HK-2 (cell line): ENCODE measurements at regions not wholly inside any gene's neighbourhood (a gene's known extent, or its start where the extent isn't known, plus 50 kb on each side); places are given as distances from the start of the nearest gene placed in this dataset.

Source experiments
- DNase-seq: peaks from one replicate; pipeline ENCODE4 v3.0.0-alpha.2; 2018; ENCODE audit not compliant: unreplicated experiment

DNA sequence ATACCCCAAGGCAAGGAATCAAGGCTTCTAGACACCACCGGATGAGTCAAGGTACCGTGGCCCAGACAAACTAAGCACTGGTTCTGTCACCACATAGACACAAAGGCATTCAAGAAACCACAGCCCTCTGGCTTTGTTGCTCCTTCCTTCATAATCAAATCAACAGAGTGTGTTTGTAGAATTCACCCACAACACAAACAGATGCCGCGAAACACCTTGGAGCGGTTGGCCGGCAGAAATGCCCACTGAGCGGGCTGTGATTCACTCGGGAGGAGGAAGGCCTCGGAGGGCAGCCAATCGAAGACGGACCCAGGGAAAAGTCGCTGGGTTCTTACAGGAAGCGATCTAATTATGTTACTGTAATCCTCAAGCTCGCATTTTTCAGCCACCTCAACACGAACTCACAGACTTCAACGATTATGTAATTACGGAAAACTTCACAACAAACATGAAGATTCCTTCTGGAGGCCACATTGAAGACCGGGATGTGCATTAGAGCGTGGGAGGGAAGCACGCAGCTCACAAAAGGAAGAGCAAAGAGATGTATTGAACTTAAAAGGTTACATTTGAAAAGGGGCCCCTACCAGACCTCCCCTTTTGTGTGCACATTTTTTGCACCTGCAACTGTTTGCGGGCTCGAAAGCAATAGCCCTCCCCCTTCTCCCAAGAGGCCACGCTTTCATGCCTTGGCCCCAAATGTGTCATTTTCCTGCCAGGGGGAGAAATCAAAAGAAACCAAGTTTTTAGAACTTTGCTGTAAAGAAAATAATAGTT, 184.7 kb upstream of the PREP start:
- no peak for DNase-seq

DNA sequence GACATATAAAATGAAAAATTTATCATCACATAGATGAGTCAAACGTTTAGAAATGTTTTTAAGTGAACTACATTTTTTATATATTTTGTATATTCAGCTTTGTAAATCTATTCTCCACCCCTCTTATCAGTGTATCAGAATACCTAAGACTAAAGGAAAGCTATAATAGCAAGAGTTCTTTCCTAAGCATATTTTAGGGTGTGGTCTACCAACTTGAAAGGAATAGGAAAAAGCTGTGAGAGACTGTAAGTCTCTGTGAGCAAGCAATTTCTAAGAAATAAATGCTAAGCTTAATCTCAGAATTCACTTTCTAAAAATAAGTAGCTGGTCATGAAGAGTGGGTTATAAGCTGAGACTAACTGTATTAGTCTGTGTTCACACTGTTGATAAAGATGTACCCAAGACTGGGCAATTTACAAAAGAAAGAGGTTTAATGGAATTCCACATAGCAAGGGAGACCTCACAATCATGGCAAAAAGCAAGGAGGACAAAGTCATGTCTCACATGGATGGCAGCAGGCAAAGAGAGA, 175.4 kb upstream of the PREP start:
- DNase-seq: no peak

DNA sequence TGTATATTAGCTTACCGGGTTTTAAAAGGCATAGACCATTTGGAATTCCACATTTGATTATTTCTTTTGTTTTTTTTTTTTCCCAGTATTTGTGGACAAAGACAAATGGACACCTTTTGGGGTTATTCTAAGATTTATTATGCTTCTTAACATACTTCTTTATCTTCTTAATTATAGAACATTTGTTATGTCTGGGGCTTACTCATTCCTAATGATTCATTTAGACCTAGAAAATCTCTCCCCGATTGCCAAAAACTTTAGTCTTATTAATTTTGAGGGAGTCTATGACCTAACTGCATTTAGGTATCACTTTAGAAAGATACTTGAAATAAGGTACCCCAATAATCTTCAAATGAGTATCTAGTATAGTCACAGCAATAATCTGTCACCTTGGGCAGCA, 170.7 kb upstream of the PREP start:
- no peak for DNase-seq

DNA sequence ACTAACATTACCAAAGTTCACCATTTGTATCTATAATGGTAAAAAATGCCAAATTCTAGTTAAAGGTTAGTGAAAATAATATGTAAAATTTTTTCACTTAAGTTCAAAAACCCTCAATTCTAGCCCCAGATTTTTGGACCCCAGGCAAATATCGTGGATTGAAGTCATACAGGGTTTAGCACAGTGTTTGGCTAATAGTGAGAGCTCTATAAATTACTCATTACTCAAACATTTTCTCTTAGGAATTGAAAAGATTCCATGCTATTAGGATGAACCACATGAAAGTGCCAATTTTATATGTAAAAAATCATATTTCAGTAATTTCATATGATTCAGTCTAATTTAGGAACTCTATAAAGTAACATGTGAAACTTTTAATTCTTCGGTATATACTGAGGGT, 170.3 kb upstream of the PREP start:
- DNase-seq: no peak

DNA sequence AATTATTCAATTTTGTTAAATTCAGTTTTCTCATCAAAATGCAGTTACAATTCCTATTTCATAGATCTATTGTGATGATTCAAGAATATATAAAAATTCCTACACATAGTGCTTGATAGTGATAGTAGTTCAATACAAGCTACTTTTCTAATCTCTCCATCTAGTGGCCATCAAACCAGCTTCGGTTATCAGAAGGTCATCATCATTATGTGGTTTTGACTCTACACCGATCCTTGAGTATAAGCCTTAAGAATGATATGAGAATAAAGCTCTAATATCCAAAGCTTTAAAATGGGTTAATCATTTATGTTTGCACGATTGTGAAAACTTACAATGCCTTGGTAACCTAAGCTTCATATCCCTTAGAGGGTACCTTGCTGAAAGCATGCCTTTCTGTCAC, 167.5 kb upstream of the PREP start:
- DNase-seq: no peak

DNA sequence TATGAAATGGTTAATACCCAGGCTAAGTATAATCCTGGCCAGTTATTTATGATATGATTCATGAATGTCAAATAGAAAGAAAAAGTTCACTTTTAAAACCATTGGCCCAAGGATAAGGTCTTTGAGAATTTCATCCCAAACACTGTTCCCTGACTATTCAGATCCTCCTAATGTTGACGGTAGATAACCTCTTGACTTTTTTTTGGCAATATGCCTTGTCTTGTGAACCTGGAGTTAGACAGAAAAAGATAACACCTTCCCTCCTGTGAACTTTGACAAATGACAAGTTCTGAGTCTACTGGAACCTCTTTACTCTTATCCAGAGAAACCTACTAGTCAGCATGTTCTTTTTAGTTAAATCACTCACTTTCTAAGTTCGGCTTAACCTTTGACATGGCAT, 166.8 kb upstream of the PREP start:
- no peak for DNase-seq

DNA sequence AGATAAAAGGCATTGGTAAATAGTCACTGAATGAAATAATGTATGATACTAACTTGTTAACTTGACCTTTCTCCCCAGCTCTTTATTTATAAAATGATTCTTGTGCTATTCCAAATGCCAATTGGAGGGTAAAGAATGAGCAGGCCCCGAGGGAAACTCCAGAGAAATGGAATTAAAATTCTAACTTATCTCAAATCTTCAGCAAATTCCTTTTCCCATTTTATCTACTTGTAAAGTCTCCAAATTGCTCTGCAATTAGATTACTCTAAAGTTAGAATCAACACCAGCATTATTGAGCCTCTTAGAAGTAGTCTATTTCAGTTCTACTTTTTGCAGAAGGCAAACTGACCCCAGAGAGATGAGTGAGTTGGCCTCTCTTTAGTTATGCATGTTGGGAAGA, 165.9 kb upstream of the PREP start:
- no peak for DNase-seq

DNA sequence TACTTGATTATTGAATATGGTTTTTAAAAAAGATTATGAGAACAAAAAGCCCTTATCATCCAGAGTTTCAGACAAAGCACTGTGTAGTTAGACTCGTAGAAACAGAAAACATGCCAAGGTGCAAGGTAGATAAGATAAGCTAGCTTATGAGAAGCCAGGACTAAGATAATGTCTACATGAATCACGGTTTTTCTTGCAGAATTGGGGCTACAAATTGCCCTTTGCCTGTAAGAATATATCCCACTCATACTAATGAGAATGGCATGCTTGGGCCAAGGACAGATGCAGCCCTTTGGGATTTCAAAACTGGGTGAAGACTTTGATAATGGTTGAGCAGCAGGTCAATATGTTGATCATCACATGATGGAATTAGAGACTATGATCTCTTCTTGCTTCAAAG, 165.3 kb upstream of the PREP start:
- no peak for DNase-seq

DNA sequence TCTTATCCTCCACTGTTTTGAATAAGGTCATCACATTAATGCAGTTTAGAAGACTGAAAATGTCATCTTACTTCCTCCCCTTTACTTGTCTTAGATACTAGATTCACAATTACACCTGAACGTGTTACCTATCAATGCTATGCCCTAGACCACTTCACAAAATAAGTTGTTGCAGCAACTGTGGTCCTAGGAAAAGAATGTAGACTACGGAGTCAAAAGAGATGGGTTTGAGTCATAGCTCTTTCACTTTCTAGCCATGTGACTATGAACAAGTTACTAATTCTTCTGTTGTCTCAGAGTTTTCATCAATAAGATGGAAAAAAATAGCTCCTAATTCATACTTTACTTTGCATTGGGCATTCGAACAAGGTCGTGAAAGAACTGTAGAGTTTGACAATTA, 164.3 kb upstream of the PREP start:
- DNase-seq: no peak

DNA sequence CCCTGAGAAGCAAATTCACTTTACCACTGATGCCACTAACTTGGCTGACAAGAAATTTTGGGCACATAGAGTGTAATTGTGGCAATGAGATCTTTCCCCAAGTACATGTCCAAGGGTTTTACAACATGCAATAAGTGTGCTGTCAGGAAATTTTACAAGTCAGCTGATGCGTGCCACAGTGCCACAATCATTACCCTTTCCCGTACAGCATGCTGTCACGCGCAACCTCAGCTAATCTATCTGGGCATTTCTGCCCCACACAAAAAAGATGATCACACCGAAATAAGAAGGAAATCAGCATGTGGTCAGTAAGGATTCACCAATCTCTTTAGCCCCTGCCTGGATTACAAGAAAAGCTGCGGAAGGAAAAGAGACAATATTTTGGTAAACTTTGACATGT, 163.6 kb upstream of the PREP start:
- DNase-seq: no peak

DNA sequence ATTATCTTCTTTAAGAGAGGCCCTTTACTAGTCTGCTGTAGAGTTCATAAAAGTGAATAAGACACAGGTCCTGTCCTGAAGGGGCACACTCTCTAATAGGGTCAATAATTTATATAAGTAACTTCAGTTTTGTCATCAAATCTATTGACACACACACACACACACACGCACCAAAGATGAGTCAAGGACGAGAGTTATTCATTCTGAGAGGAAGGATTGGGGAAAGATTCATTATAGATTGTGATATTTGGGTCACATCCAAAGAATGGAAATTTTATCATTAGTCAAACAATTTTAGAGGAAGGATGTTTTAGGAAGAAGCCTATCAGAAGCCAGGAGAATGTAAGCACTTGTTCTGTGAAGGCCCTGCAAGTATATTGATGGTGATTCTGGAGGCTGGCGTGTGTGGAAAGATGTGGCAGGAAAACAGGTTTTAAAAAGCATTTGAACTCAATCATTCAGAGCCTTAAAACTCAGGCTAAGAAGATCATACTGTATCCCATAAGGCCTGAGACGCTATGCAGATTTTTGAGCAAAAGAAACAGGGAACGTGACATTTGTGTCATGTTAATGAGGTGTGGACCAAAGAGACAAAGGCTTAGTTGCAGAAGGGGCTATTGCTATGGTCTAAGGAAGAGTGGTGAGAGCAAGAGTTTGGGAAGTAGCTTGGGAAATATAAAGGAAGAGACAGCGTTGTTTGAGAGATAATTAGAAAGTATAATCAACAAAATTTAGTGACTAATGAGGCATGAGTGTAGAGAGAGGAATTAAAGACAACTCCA, 161.4 kb upstream of the PREP start:
- DNase-seq: no peak

DNA sequence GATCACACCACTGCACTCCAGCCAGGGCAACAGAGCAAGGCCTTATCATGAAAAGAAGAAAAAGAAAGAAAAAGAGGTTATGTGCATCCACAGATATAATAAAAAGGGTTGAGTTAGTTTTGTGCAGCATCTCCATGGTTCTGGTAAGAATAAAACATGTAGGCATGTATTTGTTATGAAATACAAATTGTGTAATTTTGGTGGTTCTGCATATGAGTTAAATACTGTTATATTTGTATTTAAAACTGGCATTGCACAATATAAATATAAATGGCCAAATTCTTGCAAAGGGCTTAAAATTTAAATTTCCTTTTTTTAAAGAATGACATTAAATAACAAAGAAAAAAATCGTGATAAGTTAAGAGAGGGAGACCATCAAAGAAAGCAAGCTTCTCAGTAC, 159.1 kb upstream of the PREP start:
- DNase-seq: no peak

DNA sequence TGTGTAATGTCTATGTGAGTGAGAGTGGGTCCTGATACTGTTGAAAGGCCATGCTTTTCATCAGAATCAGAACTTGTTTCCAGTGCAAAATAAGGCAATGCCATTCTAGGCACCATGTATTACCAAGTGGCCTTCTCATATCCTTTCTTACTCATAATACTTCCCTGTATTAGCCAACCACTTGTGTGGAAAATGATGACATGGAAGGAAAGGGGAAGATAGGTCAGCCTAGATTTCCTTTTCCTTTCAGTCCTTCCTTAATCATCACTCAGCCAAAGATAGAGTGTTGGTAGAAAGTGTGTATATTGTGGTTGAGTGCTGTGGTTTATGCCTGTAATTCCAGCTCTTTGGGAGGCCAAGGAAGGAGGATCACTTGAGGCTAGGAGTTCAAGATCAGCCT, 158.6 kb upstream of the PREP start:
- no peak for DNase-seq

DNA sequence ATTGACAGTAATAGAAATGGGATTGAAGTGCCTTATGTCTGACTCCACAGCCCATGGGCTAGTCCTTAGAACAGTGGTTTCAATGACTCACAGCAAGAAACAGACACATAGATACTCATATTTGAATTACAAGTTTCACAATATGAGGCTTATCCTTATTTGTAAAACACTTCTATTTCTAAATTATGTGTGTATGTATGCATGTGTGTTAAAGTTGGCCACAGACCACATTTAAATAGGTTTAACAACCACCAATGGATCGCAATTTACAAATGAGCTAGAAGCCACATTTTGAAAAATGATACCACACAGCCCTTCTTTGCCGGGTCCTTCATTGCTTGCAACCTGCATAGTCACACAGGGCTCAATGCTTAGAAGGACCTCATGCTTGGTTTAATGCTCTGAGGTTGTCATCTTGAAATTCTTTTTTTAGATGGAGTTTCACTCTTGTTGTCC, 157.8 kb upstream of the PREP start:
- no peak for DNase-seq

DNA sequence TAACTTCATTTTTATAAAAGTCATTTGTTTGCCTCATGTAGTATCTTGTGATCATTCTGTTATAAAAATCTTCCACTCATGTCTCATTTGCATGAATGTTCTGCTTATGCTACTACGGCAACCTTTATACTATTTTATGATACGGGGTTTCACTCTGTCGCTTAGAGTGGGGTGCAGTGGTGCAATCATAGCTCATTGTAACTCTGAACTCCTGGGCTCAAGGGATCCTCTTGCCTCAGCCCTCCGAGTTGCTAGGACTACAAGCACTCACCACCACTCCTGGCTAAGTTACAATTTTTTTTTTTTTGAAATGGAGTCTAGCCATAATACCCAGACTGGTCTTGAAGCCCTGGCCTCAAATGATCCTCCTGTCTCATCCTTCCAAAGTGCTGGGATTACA, 154.4 kb upstream of the PREP start:
- DNase-seq: no peak

DNA sequence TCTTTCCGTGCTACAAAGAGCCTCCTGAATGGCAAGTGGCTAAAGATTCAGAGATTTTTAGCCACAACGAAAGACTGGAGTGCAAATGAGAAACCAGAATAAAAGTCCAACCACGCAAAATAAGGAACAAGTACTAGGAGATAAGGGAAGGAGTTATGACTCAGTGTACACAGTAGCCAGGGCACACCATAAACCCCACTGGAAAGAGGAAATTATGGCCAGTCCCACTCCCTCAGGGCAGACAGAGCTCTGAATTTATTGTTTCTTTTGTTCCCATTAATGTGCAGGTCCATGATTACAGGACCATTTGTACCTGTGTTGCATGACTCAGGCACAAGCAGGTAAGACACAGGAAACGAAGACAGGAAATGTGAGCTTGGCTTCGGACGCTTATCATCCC, 150.3 kb upstream of the PREP start:
- DNase-seq: no peak

DNA sequence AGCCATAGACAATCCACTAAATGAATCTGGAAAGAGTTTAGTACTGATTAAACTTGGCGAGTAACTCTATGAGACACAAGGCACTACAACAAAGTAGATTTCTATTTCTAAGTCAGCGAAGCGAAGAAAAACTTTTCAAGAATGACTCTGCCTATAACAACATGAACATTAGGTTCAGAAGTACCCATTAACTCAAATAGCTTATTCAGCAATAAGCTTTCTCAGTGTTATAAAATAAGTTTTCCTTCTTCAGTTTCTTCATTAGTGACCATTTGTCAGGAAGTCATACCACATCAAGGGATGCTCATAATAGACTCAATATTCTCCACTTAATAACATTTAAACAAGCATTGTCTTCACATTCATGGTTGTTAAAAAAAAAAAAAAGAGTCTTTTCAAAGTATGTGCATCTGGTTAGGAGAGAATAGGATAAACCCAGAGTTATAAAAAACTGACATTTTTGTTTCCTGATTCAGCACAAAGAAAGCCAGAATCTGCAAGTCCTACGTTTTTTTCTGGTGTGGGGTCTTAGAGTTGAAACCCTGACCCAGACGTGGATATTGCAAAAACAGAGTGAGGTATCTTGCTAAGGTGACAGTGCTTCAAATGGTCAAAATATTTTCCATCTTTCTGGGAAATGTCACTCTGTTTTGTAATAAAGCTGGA, 148.2 kb upstream of the PREP start:
- no peak for DNase-seq

DNA sequence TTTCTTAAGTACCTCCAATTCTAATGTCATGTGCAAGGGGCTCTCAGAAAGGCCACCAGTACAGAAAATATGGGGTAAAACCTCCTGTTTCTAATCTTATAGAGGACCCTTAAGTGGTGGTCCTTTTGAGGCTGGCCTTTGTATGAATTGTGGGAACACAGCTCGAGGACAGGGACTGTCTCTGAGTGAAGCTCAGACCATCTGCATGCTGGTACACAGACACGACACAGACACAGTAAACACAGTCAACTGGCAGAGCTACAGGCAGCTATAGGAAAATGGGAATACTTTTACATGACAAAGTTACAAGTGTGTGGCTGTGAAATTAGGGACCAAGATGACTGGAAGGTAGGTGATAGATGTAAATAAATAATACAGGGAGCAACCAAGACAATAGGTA, 143.9 kb upstream of the PREP start:
- DNase-seq: no peak

DNA sequence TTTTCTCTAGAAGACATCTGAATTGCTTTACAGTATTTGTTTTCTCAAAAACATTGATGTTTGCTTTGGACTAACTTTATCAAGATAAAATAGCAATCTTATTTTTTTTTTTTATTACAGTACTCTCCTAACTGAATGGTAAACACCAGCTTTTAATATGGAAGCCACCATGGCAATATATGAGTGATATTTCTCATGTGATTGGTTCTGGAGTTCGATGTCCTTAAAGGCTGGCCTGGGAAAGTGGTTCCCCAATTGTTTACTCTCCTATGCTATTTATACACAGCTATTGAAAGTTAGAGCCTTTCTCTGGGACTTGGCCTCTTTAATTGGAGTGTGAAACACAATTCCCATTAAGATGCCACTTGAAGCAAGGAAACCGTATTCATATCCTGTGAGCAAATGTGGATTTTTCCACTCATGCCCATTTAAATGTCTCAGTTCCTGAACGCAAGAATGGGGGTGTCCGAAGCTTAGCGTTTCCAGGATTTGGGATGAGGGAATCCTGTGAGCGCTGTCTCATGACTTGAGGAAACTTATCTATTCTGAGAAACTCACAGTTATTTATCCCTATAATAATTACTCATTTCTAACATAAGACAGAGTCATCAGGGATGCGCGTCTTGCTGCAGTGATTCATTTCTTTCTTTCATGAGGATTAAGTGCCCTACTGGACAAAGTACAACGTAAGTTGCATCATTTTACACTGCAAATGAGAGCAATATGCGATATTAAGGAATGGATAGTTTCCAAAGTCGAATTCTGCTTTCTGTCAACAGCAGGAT, 143.3 kb upstream of the PREP start:
- DNase-seq: no peak

DNA sequence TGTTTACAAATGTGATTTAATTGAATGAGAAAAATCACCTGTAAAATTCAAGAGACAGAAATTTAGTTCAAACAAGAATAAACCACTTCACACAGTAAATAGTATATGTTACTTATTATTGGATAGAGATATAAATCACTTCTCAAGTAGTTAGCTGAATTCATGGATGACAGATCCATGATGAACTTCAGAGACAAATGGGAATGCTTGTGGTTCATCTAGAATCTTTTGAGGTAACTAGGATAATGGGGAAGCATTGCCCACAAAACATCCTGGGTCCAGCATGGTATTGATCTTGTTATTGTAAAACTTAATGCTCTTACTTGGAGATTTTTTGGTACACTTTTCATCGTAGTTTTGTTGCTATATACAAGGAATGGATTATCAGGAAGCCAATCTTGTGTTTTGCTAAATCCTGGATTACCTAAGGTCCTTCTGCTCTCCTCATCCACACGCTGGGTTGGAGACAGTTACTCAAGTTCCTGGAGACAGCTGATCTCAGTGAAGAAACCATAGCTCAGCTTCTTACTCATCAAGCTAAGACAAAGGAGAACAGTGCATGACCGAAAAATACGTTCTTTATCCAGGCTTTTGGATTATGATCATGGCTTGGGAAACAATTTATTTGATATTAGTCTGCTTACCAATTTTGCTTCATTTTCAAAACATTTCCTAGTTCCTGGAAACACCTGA, 142.5 kb upstream of the PREP start:
- no peak for DNase-seq

DNA sequence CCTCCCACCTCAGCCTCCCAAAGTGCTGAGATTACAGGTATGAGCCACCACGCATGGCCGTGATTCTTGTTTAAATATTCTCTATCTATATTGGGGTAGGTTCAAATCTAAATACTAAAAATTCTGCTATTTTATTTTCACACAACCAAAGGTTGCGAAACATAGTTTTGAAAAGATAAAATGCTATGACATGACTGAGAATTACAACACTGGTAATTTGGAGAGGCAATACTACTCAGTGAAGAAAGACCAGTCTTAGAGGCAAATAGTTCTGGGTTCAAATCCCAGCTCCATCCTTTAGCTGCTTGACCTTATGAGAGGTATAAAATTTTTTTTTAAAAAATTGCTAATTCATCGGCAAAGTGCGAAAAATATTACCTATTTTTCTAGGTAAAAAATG, 137.0 kb upstream of the PREP start:
- no peak for DNase-seq
